HepG2 (cell line): ENCODE measurements at regions not wholly inside any gene's neighbourhood (a gene's known extent, or its start where the extent isn't known, plus 50 kb on each side); places are given as distances from the start of the nearest gene placed in this dataset.

Experiments
- ATAC-seq: fragments of 200-7000 bp; cut with Tn5 transposase; 3 replicates; pipeline ENCODE4 v1.9.1; 2020; ENCODE audit warnings: mild to moderate bottlenecking, moderate library complexity
- BruUV-seq: library from RNA; stranded (reverse); fragments of 400-500 nt; replicated peaks from 2 replicates; lab custom pipeline; 2021; lab: Mats Ljungman, UMichigan
- CTCF ChIA-PET: fragments of 300-600 bp; formaldehyde crosslinking; extraction: SDS; loops from one replicate; lab custom pipeline; 2021; ENCODE audit warnings: low total read pairs, inconsistent platforms, low intra/inter-chr PET ratio; lab: Yijun Ruan, JAX
- POLR2A ChIA-PET: fragments of 350-600 bp; sonication (Branson Sonifier 250); formaldehyde crosslinking; loops from one replicate; lab custom pipeline; 2020; ENCODE audit warnings: antibody characterized with exemption, inconsistent platforms; lab: Yijun Ruan, JAX
- DNase-seq: peaks from one replicate; pipeline ENCODE4 v3.0.0-alpha.2; 2015; ENCODE audit warnings: low spot score
- FAIRE-seq: peaks from 3 replicates; lab custom pipeline; 2011; peaks lifted over from hg19 to GRCh38; lab: Jason Lieb, UNC
- H2AFZ ChIP-seq: one replicate; pipeline ENCODE4 v1.6.1; 2011; ENCODE audit warnings: low read length, inconsistent platforms
- H3K27ac ChIP-seq: fragments of 300-600 bp; 3 replicates; pipeline ENCODE4 v1.8.0; 2011; ENCODE audit warnings: mixed run types, mild to moderate bottlenecking, mixed read lengths, low read length, inconsistent platforms; ENCODE audit not compliant: insufficient read depth; ENCODE audit errors: extremely low read length
- H3K27me3 ChIP-seq, 2 experiments: fragments of 200-600 bp in 1 of 2; 2 replicates in 1 of 2; 3 replicates in 1 of 2; pipeline versions ENCODE4 v1.6.0 to v1.8.0; 2011; ENCODE audit warnings: low read length in 2 of 2, mild to moderate bottlenecking in 2 of 2, moderate library complexity in 2 of 2, inconsistent platforms in 1 of 2; ENCODE audit not compliant: insufficient read depth in 2 of 2, control insufficient read depth in 1 of 2
- H3K36me3 ChIP-seq, 2 experiments: fragments of 200-600 bp in 1 of 2; replicated peaks in 1 of 2; 2 replicates in 1 of 2; 3 replicates in 1 of 2; pipeline versions ENCODE4 v1.5.1 to v1.8.0; 2011; ENCODE audit warnings: low read length in 2 of 2, inconsistent platforms in 1 of 2; ENCODE audit not compliant: insufficient read depth in 2 of 2, control insufficient read depth in 1 of 2
- H3K4me1 ChIP-seq: 2 replicates; pipeline ENCODE4 v1.5.1; 2012; ENCODE audit warnings: low read length, inconsistent platforms; ENCODE audit not compliant: insufficient read depth
- H3K4me2 ChIP-seq: 2 replicates; pipeline ENCODE4 v1.6.0; 2011; ENCODE audit warnings: low read depth, low read length, inconsistent platforms
- H3K4me3 ChIP-seq, 3 experiments: fragments of 200-600 bp in 1 of 3; sonication (generic), shearing (Covaris generic) in 1 of 3; replicated peaks in 1 of 3; 2 replicates each; pipeline ENCODE4 v1.5.1; 2011 to 2016; ENCODE audit warnings: low read length in 3 of 3, inconsistent platforms in 2 of 3, low read depth in 2 of 3, mild to moderate bottlenecking in 2 of 3, control low read depth in 1 of 3, mixed read lengths in 1 of 3; ENCODE audit not compliant: insufficient read depth in 1 of 3
- H3K79me2 ChIP-seq: one replicate; pipeline ENCODE4 v1.6.1; 2011; ENCODE audit warnings: low read length, inconsistent platforms; ENCODE audit not compliant: insufficient read depth
- H3K9ac ChIP-seq: 2 replicates; pipeline ENCODE4 v1.6.0; 2011; ENCODE audit warnings: mild to moderate bottlenecking, low read depth, low read length, inconsistent platforms; ENCODE audit not compliant: insufficient read depth
- H3K9me3 ChIP-seq: 2 replicates; pipeline ENCODE4 v1.5.1; 2012; ENCODE audit warnings: mild to moderate bottlenecking, low read length
- H4K20me1 ChIP-seq: 2 replicates; pipeline ENCODE4 v1.6.0; 2011; ENCODE audit warnings: inconsistent platforms, mild to moderate bottlenecking, low read length, moderate library complexity; ENCODE audit not compliant: insufficient read depth
- AHR ChIP-seq: IDR thresholded peaks from 2 replicates; pipeline ENCODE4 v1.6.1; 2018; ENCODE audit warnings: missing genetic modification reagents, missing compliant biosample characterization
- BCL6 ChIP-seq: IDR thresholded peaks from 2 replicates; pipeline ENCODE4 v1.6.1; 2016; ENCODE audit warnings: missing genetic modification reagents, missing compliant biosample characterization
- FOSL2 ChIP-seq: sonication (generic); formaldehyde crosslinking; IDR thresholded peaks from 2 replicates; pipeline ENCODE4 v1.4.0; 2020; ENCODE audit warnings: missing genetic modification reagents
- KMT2A ChIP-seq: sonication (generic); formaldehyde crosslinking; IDR thresholded peaks from 2 replicates; pipeline ENCODE4 v1.4.0; 2020; ENCODE audit warnings: missing genetic modification reagents
- MTA1 ChIP-seq: sonication (generic); formaldehyde crosslinking; IDR thresholded peaks from 2 replicates; pipeline ENCODE4 v1.4.0; 2020; ENCODE audit warnings: missing genetic modification reagents, mild to moderate bottlenecking, borderline replicate concordance
- MTF1 ChIP-seq: sonication (generic); formaldehyde crosslinking; IDR thresholded peaks from 2 replicates; pipeline ENCODE4 v1.5.0; 2020; ENCODE audit warnings: missing genetic modification reagents
- SETDB1 ChIP-seq: sonication (generic); formaldehyde crosslinking; IDR thresholded peaks from 2 replicates; pipeline ENCODE4 v1.5.1; 2020; ENCODE audit warnings: missing genetic modification reagents, mild to moderate bottlenecking, borderline replicate concordance
- YEATS2 ChIP-seq: sonication (generic); formaldehyde crosslinking; IDR thresholded peaks from 2 replicates; pipeline ENCODE4 v1.4.0; 2020; ENCODE audit warnings: missing genetic modification reagents, borderline replicate concordance
- ZNF335 ChIP-seq: sonication (generic); formaldehyde crosslinking; IDR thresholded peaks from 2 replicates; pipeline ENCODE4 v1.4.0; 2020; ENCODE audit warnings: missing genetic modification reagents
- WGBS: methylation state at CpG from one replicate; pipeline ENCODE4 v1.1.6; 2017; ENCODE audit warnings: low lambda C conversion rate; 5-methylcytosine and 5-hydroxymethylcytosine counted together
- in situ Hi-C: cut with HindIII; loops from 2 replicates; pipeline ENCODE4 v1.10.0; 2017; ENCODE audit warnings: low pct_unique_long_range_greater_than_20kb; ENCODE audit not compliant: extremely low pct_ligation_motif_present
- intact Hi-C: fragments of 100-400 bp; cut with micrococcal nuclease; formaldehyde crosslinking; loops from one replicate; pipeline ENCODE4 v1.10.0; 2022; ENCODE audit not compliant: unreplicated experiment
- TF ChIP-seq, protein P1 (sequence below): sonication (generic); formaldehyde crosslinking; IDR thresholded peaks from 2 replicates; pipeline ENCODE4 v1.8.1; 2023; ENCODE audit warnings: mild to moderate bottlenecking, missing genetic modification reagents

DNA sequence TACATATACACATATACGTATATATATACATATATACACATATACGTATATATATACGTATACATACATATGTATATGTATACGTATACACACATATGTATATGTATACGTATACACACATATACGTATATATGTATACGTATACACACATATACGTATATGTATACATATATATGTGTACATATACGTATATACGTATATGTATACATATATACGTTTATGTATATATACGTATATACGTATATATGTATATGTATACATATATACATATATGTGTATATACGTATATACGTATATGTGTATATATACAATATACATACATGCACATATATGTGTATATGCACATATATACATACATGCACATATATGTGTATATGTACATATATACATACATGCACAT is 396.2 kb upstream of the DUSP10 start:
- H3K4me3 ChIP-seq: no peak overlapping the region
- H3K27me3 ChIP-seq: no peaks in the 10 kb centered on the region
- ChIA-PET CTCF (no interaction called here), POLR2A (no interaction called here)
- no peaks in the 10 kb centered on the region for H3K36me3 ChIP-seq
- TF ChIP-seq YEATS2 (CRISPR knock-in tag): no peak
- no peak for TF ChIP-seq MTF1 (CRISPR knock-in tag)
- TF ChIP-seq MTA1: no peak
- TF ChIP-seq ZNF335: no peak
- no peak for TF ChIP-seq SETDB1 (CRISPR knock-in tag)
- no peak for TF ChIP-seq KMT2A (CRISPR knock-in tag)
- TF ChIP-seq, protein P1, sequence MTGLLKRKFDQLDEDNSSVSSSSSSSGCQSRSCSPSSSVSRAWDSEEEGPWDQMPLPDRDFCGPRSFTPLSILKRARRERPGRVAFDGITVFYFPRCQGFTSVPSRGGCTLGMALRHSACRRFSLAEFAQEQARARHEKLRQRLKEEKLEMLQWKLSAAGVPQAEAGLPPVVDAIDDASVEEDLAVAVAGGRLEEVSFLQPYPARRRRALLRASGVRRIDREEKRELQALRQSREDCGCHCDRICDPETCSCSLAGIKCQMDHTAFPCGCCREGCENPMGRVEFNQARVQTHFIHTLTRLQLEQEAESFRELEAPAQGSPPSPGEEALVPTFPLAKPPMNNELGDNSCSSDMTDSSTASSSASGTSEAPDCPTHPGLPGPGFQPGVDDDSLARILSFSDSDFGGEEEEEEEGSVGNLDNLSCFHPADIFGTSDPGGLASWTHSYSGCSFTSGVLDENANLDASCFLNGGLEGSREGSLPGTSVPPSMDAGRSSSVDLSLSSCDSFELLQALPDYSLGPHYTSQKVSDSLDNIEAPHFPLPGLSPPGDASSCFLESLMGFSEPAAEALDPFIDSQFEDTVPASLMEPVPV (CRISPR knock-in tag): no peak
- no peak for TF ChIP-seq FOSL2 (CRISPR knock-in tag)
- no peak for TF ChIP-seq AHR (CRISPR knock-in tag)
- TF ChIP-seq BCL6 (CRISPR knock-in tag): no peak
- 93% methylated on average over 15 of the region's 15 CpGs for WGBS
- H3K9ac ChIP-seq: no peak overlapping the region
- H3K4me1 ChIP-seq: no peaks in the 10 kb centered on the region
- H3K79me2 ChIP-seq: no peaks in the 10 kb centered on the region
- no peak overlapping the region for H3K4me2 ChIP-seq
- H3K9me3 ChIP-seq: no peaks in the 10 kb centered on the region
- no peak overlapping the region for H3K27ac ChIP-seq
- FAIRE-seq (no peak), ATAC-seq (no peak), DNase-seq (no peak)
- in situ Hi-C loops (no loop called here), intact Hi-C loops (no loop called here)
- no peaks in the 10 kb centered on the region for H4K20me1 ChIP-seq
- H2AFZ ChIP-seq: no peak overlapping the region
- BruUV-seq: no TSS peak
